ENCODE measurements at regions not wholly inside any gene's neighbourhood (a gene's known extent, or its start where the extent isn't known, plus 50 kb on each side); places are given as distances from the start of the nearest gene placed in this dataset.

- TF ChIP-seq POLR2A (IDR thresholded peaks at IDR 0.05) (no peak), CTCF (IDR thresholded peaks at IDR 0.05) (no peak)
Measured at GRCh38 chr9:117800389-117800788, 96.2 kb downstream of the TLR4 start.
